ENCODE measurements at regions not wholly inside any gene's neighbourhood (a gene's known extent, or its start where the extent isn't known, plus 50 kb on each side); places are given as distances from the start of the nearest gene placed in this dataset.
"Not testable (repeated sequence)": the region's sequence is repeated elsewhere in the genome, so short reads cannot be mapped to it uniquely, and the experiment has no call there.

GRCh38 chr6:112939563-112939962, 592.4 kb downstream of the RFPL4B start:
- DNase-seq = no peak

GRCh38 chr6:112941613-112942012, 594.5 kb downstream of the RFPL4B start:
- no peak for DNase-seq

- DNase-seq = peak; percentile 8
Observed at GRCh38 chr6:112946051-112946450, 598.9 kb downstream of the RFPL4B start.

- DNase-seq = no peak
Observed at GRCh38 chr6:112947507-112947906, 600.4 kb downstream of the RFPL4B start.

- no peak for DNase-seq
Observed at GRCh38 chr6:112951829-112952228, 604.7 kb downstream of the RFPL4B start.

- DNase-seq = not testable (repeated sequence)
Observed at GRCh38 chr6:112955743-112956142, 608.6 kb downstream of the RFPL4B start.

GRCh38 chr6:112956696-112957535, 609.8 kb downstream of the RFPL4B start:
- DNase-seq = peak; percentile 42

- DNase-seq = no peak
Observed at GRCh38 chr6:112957536-112957916, 610.4 kb downstream of the RFPL4B start.

GRCh38 chr6:112960130-112960529, 613.0 kb downstream of the RFPL4B start:
- not testable (repeated sequence) for DNase-seq

GRCh38 chr6:112967974-112968373, 620.8 kb downstream of the RFPL4B start:
- no peak for DNase-seq

- DNase-seq = no peak
Observed at GRCh38 chr6:112971651-112972050, 624.5 kb downstream of the RFPL4B start.

- not testable (repeated sequence) for DNase-seq
Observed at GRCh38 chr6:112974931-112975330, 627.8 kb downstream of the RFPL4B start.

- DNase-seq = not testable (repeated sequence)
Observed at GRCh38 chr6:112976579-112976978, 629.4 kb downstream of the RFPL4B start.

GRCh38 chr6:112979830-112980229, 632.7 kb downstream of the RFPL4B start:
- peak; percentile 82 for DNase-seq

- no peak for DNase-seq
Observed at GRCh38 chr6:112980676-112981075, 633.5 kb downstream of the RFPL4B start.

- DNase-seq = peak; percentile 9
Observed at GRCh38 chr6:112983713-112984261, 636.7 kb downstream of the RFPL4B start.

GRCh38 chr6:112984899-112985298, 637.8 kb downstream of the RFPL4B start:
- no peak for DNase-seq

GRCh38 chr6:112986321-112986720, 639.2 kb downstream of the RFPL4B start:
- no peak for DNase-seq

GRCh38 chr6:112988748-112989147, 641.6 kb downstream of the RFPL4B start:
- DNase-seq = no peak

GRCh38 chr6:112990971-112991370, 643.8 kb downstream of the RFPL4B start:
- peak; percentile 53 for DNase-seq

- DNase-seq = no peak
Observed at GRCh38 chr6:112991912-112992311, 644.8 kb downstream of the RFPL4B start.

GRCh38 chr6:112997421-112998085, 650.4 kb downstream of the RFPL4B start:
- DNase-seq = no peak

GRCh38 chr6:113004054-113004453, 656.9 kb downstream of the RFPL4B start:
- DNase-seq = no peak
